K562 (cell line): ENCODE measurements at regions not wholly inside any gene's neighbourhood (a gene's known extent, or its start where the extent isn't known, plus 50 kb on each side); places are given as distances from the start of the nearest gene placed in this dataset.

ENCODE experiments used
- ATAC-seq: fragments of 200-7000 bp; cut with Tn5 transposase; 3 replicates; pipeline ENCODE4 v1.9.1; 2020; ENCODE audit warnings: moderate library complexity
- BruUV-seq: library from RNA; stranded (reverse); fragments of 400-500 nt; replicated peaks from 2 replicates; lab custom pipeline; 2021; lab: Mats Ljungman, UMichigan
- CTCF ChIA-PET: fragments of 300-600 bp; formaldehyde crosslinking; extraction: SDS; loops from one replicate; lab custom pipeline; 2021; ENCODE audit warnings: low intra/inter-chr PET ratio; lab: Yijun Ruan, JAX
- POLR2A ChIA-PET: fragments of 300-600, 350-650 bp; sonication (Branson Sonifier 250); formaldehyde crosslinking; extraction: SDS; loops from one replicate; lab custom pipeline; 2021; ENCODE audit warnings: antibody characterized with exemption, inconsistent platforms; lab: Yijun Ruan, JAX
- DNase-seq, 4 experiments: peaks; one replicate each; pipeline versions ENCODE4 v3.0.0 to v3.0.0-alpha.2; 2011 to 2018; ENCODE audit warnings: low spot score in 3 of 4, mixed read lengths in 3 of 4; ENCODE audit errors: extremely low read depth in 1 of 4
- FAIRE-seq: peaks from 2 replicates; lab custom pipeline; 2011; peaks lifted over from hg19 to GRCh38; lab: Jason Lieb, UNC
- H2AFZ ChIP-seq: 2 replicates; pipeline ENCODE4 v1.6.0; 2011; ENCODE audit warnings: low read depth, low read length, control low read depth, inconsistent platforms
- H3K27ac ChIP-seq: fragments of 200-600 bp; 3 replicates; pipeline ENCODE4 v1.8.0; 2011; ENCODE audit warnings: low read depth, mild to moderate bottlenecking, control low read depth, inconsistent platforms, low read length, moderate library complexity, mixed read lengths; ENCODE audit errors: extremely low read depth
- H3K27me3 ChIP-seq, 2 experiments: fragments of 300-600 bp in 1 of 2; 2 replicates in 1 of 2; 3 replicates in 1 of 2; pipeline versions ENCODE4 v1.6.0 to v1.8.0; 2011; ENCODE audit warnings: inconsistent platforms in 2 of 2, low read length in 2 of 2, mild to moderate bottlenecking in 1 of 2, mixed read lengths in 1 of 2, moderate library complexity in 1 of 2; ENCODE audit not compliant: control insufficient read depth in 2 of 2, insufficient read depth in 2 of 2
- H3K36me3 ChIP-seq: fragments of 300-600 bp; 3 replicates; pipeline ENCODE4 v1.8.0; 2011; ENCODE audit warnings: mild to moderate bottlenecking, low read length, inconsistent platforms; ENCODE audit not compliant: control insufficient read depth, insufficient read depth
- H3K4me1 ChIP-seq, 2 experiments: fragments of 200-600 bp in 1 of 2; replicated peaks in 1 of 2; 2 replicates in 1 of 2; 3 replicates in 1 of 2; pipeline versions ENCODE4 v1.5.1 to v1.8.0; 2011; ENCODE audit warnings: inconsistent platforms in 2 of 2, low read length in 2 of 2, mild to moderate bottlenecking in 1 of 2, mixed read lengths in 1 of 2, moderate library complexity in 1 of 2; ENCODE audit not compliant: control insufficient read depth in 2 of 2, insufficient read depth in 2 of 2
- H3K4me2 ChIP-seq: 2 replicates; pipeline ENCODE4 v1.6.1; 2011; ENCODE audit warnings: low read length, control low read depth, inconsistent platforms, mixed read lengths; ENCODE audit not compliant: insufficient read depth
- H3K4me3 ChIP-seq: fragments of 200-600 bp; sonication (generic), shearing (Covaris generic); 2 replicates; pipeline ENCODE4 v1.5.1; 2016; ENCODE audit warnings: control low read depth, inconsistent platforms
- H3K79me2 ChIP-seq: fragments of 200-600 bp; 3 replicates; pipeline ENCODE4 v1.8.0; 2011; ENCODE audit warnings: low read length, inconsistent platforms; ENCODE audit not compliant: control insufficient read depth, insufficient read depth
- H3K9ac ChIP-seq, 2 experiments: 2 replicates each; pipeline versions ENCODE4 v1.6.0 to v1.6.1; 2011; ENCODE audit warnings: low read depth in 2 of 2, low read length in 2 of 2, control low read depth in 1 of 2, inconsistent platforms in 1 of 2, mild to moderate bottlenecking in 1 of 2, mixed read lengths in 1 of 2; ENCODE audit not compliant: insufficient read depth in 1 of 2
- H3K9me1 ChIP-seq: one replicate; pipeline ENCODE4 v1.6.0; 2011; ENCODE audit warnings: inconsistent platforms, mild to moderate bottlenecking, low read length, moderate library complexity; ENCODE audit not compliant: control insufficient read depth, insufficient read depth
- H3K9me3 ChIP-seq: replicated peaks from 2 replicates; pipeline ENCODE4 v1.5.1; 2011; ENCODE audit warnings: low read depth, low read length, inconsistent platforms; ENCODE audit not compliant: control insufficient read depth, insufficient read depth
- H4K20me1 ChIP-seq: replicated peaks from 2 replicates; pipeline ENCODE4 v1.6.1; 2011; ENCODE audit warnings: low read length, inconsistent platforms, mixed read lengths; ENCODE audit not compliant: control insufficient read depth, insufficient read depth
- HBP1 ChIP-seq: fragments of 450-650 bp; formaldehyde crosslinking; IDR thresholded peaks from 2 replicates; pipeline ENCODE4 v1.4.0; 2022; ENCODE audit warnings: missing genetic modification characterization
- NRF1 ChIP-seq, 2 experiments: fragments of 450-650 bp; IDR thresholded peaks in 1 of 2; conservative IDR thresholded peaks in 1 of 2; 2 replicates each; pipeline ENCODE4 v1.6.1; 2014; ENCODE audit warnings: mild to moderate bottlenecking in 2 of 2
- PBX2 ChIP-seq, 2 experiments: IDR thresholded peaks in 1 of 2; conservative IDR thresholded peaks in 1 of 2; 2 replicates each; pipeline ENCODE4 v1.6.1; 2016; ENCODE audit warnings: low read depth in 2 of 2, mild to moderate bottlenecking in 1 of 2, missing compliant biosample characterization in 1 of 2, missing genetic modification characterization in 1 of 2, moderate library complexity in 1 of 2
- SAFB2 ChIP-seq: fragments of 200-400 bp; formaldehyde crosslinking; IDR thresholded peaks from 2 replicates; pipeline ENCODE4 v1.6.1; 2018; ENCODE audit warnings: borderline replicate concordance, low read length, low read depth, moderate library complexity; ENCODE audit not compliant: severe bottlenecking
- TAF7 ChIP-seq: fragments of 450-650 bp; IDR thresholded peaks from 2 replicates; pipeline ENCODE4 v1.6.1; 2016; ENCODE audit warnings: missing genetic modification characterization, missing compliant biosample characterization
- TRIM28 ChIP-seq: fragments of 450-650 bp; IDR thresholded peaks from 2 replicates; pipeline ENCODE4 v1.6.1; 2017
- YBX1 ChIP-seq: fragments of 450-650 bp; IDR thresholded peaks from 2 replicates; pipeline ENCODE4 v1.7.1; 2016; ENCODE audit warnings: mild to moderate bottlenecking
- ZC3H8 ChIP-seq: fragments of 450-650 bp; IDR thresholded peaks from 2 replicates; pipeline ENCODE4 v1.6.1; 2017
- ZNF24 ChIP-seq: fragments of 450-650 bp; IDR thresholded peaks from 2 replicates; pipeline ENCODE4 v1.6.1; 2016
- ZNF408 ChIP-seq: fragments of 250-450 bp; sonication (Bioruptor Pico); IDR thresholded peaks from 2 replicates; pipeline ENCODE4 v1.4.0; 2020; ENCODE audit warnings: low read depth, mild to moderate bottlenecking, moderate library complexity
- ZNF695 ChIP-seq: fragments of 450-650 bp; formaldehyde crosslinking; IDR thresholded peaks from 2 replicates; pipeline ENCODE4 v1.4.0; 2020; ENCODE audit warnings: mild to moderate bottlenecking, moderate library complexity
- WGBS: fragments of 100-300 bp; shearing (Covaris generic); methylation state at CpG from one replicate; pipeline ENCODE4 v1.1.6; 2016; ENCODE audit warnings: low coverage, mixed read lengths; ENCODE audit not compliant: insufficient coverage; ENCODE audit errors: missing lambda C conversion rate; 5-methylcytosine and 5-hydroxymethylcytosine counted together
- in situ Hi-C: fragments of 300-500 bp; cut with MboI; formaldehyde crosslinking; loops from 4 replicates; pipeline ENCODE4 v1.15.0; 2018; ENCODE audit warnings: inconsistent platforms, mixed read lengths
- intact Hi-C: fragments of 100-400 bp; cut with micrococcal nuclease; formaldehyde crosslinking; loops from 2 replicates; pipeline ENCODE4 v1.14.2; 2022
- TF ChIP-seq, protein P1 (sequence below): sonication (generic); formaldehyde crosslinking; IDR thresholded peaks from 2 replicates; pipeline ENCODE4 v1.5.0; 2020; ENCODE audit warnings: missing genetic modification reagents
- TF ChIP-seq, protein P2 (sequence below): fragments of 450-650 bp; IDR thresholded peaks from 2 replicates; pipeline ENCODE4 v1.6.1; 2018; ENCODE audit not compliant: partially characterized antibody

- TF ChIP-seq PBX2 (CRISPR knock-in tag; IDR thresholded peaks at IDR 0.05; ENCODE audit: low read depth), result no peak
- TF ChIP-seq PBX2 (tag; conservative IDR thresholded peaks at IDR 0.05; ENCODE audit: low read depth), result no peak
- no peak for TF ChIP-seq TRIM28
- TF ChIP-seq SAFB2, result no peak
- no peak for TF ChIP-seq NRF1 (conservative IDR thresholded peaks at IDR 0.05 in 1 of 2, IDR thresholded peaks at IDR 0.05 in 1 of 2)
- no peak for TF ChIP-seq ZC3H8
Measured at GRCh38 chr12:83537428-83538053, 850.8 kb downstream of the TMTC2 start (continued).

GRCh38 chr12:83536496-83536895 lies 849.8 kb downstream of the TMTC2 start:
- no peak for DNase-seq
- 0% methylated on average over 1 of the region's 1 CpG for WGBS
- Histone ChIP-seq H3K27me3 (no peaks in the 10 kb centered on the region), H3K9ac (no peak overlapping the region), H3K9me3 (no peaks in the 10 kb centered on the region), H3K4me3 (no peak overlapping the region), H3K27ac (no peak overlapping the region), H3K4me1 (no peaks in the 10 kb centered on the region), H3K4me2 (no peak overlapping the region), H2AFZ (no peak overlapping the region), H3K36me3 (no peaks in the 10 kb centered on the region), H3K79me2 (no peaks in the 10 kb centered on the region), H4K20me1 (no peaks in the 10 kb centered on the region), H3K9me1 (no peaks in the 10 kb centered on the region)
- no peak for ATAC-seq
- CTCF ChIA-PET, result no interaction called here
- in situ Hi-C loops (no loop called here), intact Hi-C loops (no loop called here)
- POLR2A ChIA-PET, result no interaction called here
- FAIRE-seq, result no peak
- BruUV-seq, result no TSS peak
- TF ChIP-seq ZNF695 (no peak), HBP1 (no peak), YBX1 (no peak), TAF7 (tag) (no peak), ZNF24 (no peak), ZNF408 (CRISPR knock-in tag) (no peak)
- TF ChIP-seq, protein P1, sequence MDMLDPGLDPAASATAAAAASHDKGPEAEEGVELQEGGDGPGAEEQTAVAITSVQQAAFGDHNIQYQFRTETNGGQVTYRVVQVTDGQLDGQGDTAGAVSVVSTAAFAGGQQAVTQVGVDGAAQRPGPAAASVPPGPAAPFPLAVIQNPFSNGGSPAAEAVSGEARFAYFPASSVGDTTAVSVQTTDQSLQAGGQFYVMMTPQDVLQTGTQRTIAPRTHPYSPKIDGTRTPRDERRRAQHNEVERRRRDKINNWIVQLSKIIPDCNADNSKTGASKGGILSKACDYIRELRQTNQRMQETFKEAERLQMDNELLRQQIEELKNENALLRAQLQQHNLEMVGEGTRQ, result no peak
- TF ChIP-seq, protein P2, sequence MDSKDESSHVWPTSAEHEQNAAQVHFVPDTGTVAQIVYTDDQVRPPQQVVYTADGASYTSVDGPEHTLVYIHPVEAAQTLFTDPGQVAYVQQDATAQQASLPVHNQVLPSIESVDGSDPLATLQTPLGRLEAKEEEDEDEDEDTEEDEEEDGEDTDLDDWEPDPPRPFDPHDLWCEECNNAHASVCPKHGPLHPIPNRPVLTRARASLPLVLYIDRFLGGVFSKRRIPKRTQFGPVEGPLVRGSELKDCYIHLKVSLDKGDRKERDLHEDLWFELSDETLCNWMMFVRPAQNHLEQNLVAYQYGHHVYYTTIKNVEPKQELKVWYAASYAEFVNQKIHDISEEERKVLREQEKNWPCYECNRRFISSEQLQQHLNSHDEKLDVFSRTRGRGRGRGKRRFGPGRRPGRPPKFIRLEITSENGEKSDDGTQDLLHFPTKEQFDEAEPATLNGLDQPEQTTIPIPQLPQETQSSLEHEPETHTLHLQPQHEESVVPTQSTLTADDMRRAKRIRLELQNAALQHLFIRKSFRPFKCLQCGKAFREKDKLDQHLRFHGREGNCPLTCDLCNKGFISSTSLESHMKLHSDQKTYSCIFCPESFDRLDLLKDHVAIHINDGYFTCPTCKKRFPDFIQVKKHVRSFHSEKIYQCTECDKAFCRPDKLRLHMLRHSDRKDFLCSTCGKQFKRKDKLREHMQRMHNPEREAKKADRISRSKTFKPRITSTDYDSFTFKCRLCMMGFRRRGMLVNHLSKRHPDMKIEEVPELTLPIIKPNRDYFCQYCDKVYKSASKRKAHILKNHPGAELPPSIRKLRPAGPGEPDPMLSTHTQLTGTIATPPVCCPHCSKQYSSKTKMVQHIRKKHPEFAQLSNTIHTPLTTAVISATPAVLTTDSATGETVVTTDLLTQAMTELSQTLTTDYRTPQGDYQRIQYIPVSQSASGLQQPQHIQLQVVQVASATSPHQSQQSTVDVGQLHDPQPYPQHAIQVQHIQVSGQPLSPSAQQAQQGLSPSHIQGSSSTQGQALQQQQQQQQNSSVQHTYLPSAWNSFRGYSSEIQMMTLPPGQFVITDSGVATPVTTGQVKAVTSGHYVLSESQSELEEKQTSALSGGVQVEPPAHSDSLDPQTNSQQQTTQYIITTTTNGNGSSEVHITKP, result no peak
